ENCODE measurements at regions not wholly inside any gene's neighbourhood (a gene's known extent, or its start where the extent isn't known, plus 50 kb on each side); places are given as distances from the start of the nearest gene placed in this dataset.

GRCh38 chr1:232531291-232531690 lies 98.6 kb downstream of the SIPA1L2 start:
- DNase-seq = no peak
- intact Hi-C loops (cut with DNase I, micrococcal nuclease) = no loop called here
- no peak for ATAC-seq

GRCh38 chr1:232529747-232530146 lies 100.2 kb downstream of the SIPA1L2 start:
- intact Hi-C loops (cut with DNase I, micrococcal nuclease) = no loop called here
- ATAC-seq (no peak), DNase-seq (no peak)

GRCh38 chr1:232528472-232529089 lies 101.4 kb downstream of the SIPA1L2 start:
- DNase-seq (no peak), ATAC-seq (no peak)
- intact Hi-C loops (cut with DNase I, micrococcal nuclease) = no loop called here

- peak; percentile 32 for ATAC-seq
Measured at GRCh38 chr1:232524056-232524455, 105.9 kb downstream of the SIPA1L2 start.

GRCh38 chr1:232522189-232522588 lies 107.7 kb downstream of the SIPA1L2 start:
- DNase-seq = no peak
- no peak for ATAC-seq
- intact Hi-C loops (cut with DNase I, micrococcal nuclease) = no loop called here

More at GRCh38 chr1:232524056-232524455, 105.9 kb downstream of the SIPA1L2 start:
- intact Hi-C loops (cut with DNase I, micrococcal nuclease) = no loop called here
- DNase-seq = no peak

- ATAC-seq (peak; percentile 20), DNase-seq (no peak)
- intact Hi-C loops (cut with DNase I, micrococcal nuclease) = no loop called here
Measured at GRCh38 chr1:232521660-232522059, 108.3 kb downstream of the SIPA1L2 start.

GRCh38 chr1:232519186-232519585 lies 110.7 kb downstream of the SIPA1L2 start:
- DNase-seq = no peak
- no peak for ATAC-seq
- intact Hi-C loops (cut with DNase I, micrococcal nuclease) = no loop called here

GRCh38 chr1:232518349-232518748 lies 111.6 kb downstream of the SIPA1L2 start:
- intact Hi-C loops (cut with DNase I, micrococcal nuclease) = no loop called here
- ATAC-seq = no peak

GRCh38 chr1:232517204-232517603 lies 112.7 kb downstream of the SIPA1L2 start:
- DNase-seq = no peak
- no peak for ATAC-seq

More at GRCh38 chr1:232518349-232518748, 111.6 kb downstream of the SIPA1L2 start:
- DNase-seq = no peak

GRCh38 chr1:232515706-232516105 lies 114.2 kb downstream of the SIPA1L2 start:
- no peak for ATAC-seq
- no peak for DNase-seq
- intact Hi-C loops (cut with DNase I, micrococcal nuclease) = no loop called here

More at GRCh38 chr1:232517204-232517603, 112.7 kb downstream of the SIPA1L2 start:
- intact Hi-C loops (cut with DNase I, micrococcal nuclease) = no loop called here

- ATAC-seq (no peak), DNase-seq (no peak)
- intact Hi-C loops (cut with DNase I, micrococcal nuclease) = no loop called here
Measured at GRCh38 chr1:232512712-232513111, 117.2 kb downstream of the SIPA1L2 start.

GRCh38 chr1:232511172-232511571 lies 118.8 kb downstream of the SIPA1L2 start:
- ATAC-seq = no peak
- intact Hi-C loops (cut with DNase I, micrococcal nuclease) = no loop called here
- no peak for DNase-seq

- DNase-seq (no peak), ATAC-seq (no peak)
- intact Hi-C loops (cut with DNase I, micrococcal nuclease) = no loop called here
Measured at GRCh38 chr1:232510367-232511110, 119.4 kb downstream of the SIPA1L2 start.

- no peak for DNase-seq
- intact Hi-C loops (cut with DNase I, micrococcal nuclease) = no loop called here
- no peak for ATAC-seq
Measured at GRCh38 chr1:232509570-232509969, 120.4 kb downstream of the SIPA1L2 start.

- ATAC-seq (peak; percentile 32), DNase-seq (no peak)
- intact Hi-C loops (cut with DNase I, micrococcal nuclease) = no loop called here
Measured at GRCh38 chr1:232508130-232508701, 121.7 kb downstream of the SIPA1L2 start.

GRCh38 chr1:232507571-232507970 lies 122.4 kb downstream of the SIPA1L2 start:
- DNase-seq = no peak
- no peak for ATAC-seq
- intact Hi-C loops (cut with DNase I, micrococcal nuclease) = no loop called here

GRCh38 chr1:232505884-232506283 lies 124.0 kb downstream of the SIPA1L2 start:
- DNase-seq (no peak), ATAC-seq (no peak)
- intact Hi-C loops (cut with DNase I, micrococcal nuclease) = no loop called here

- intact Hi-C loops (cut with DNase I, micrococcal nuclease) = no loop called here
- no peak for DNase-seq
- ATAC-seq = no peak
Measured at GRCh38 chr1:232504651-232505050, 125.3 kb downstream of the SIPA1L2 start.

- no peak for DNase-seq
Measured at GRCh38 chr1:232503497-232503896, 126.4 kb downstream of the SIPA1L2 start.

GRCh38 chr1:232501854-232502253 lies 128.1 kb downstream of the SIPA1L2 start:
- intact Hi-C loops (cut with DNase I, micrococcal nuclease) = no loop called here
- DNase-seq = no peak
- ATAC-seq = no peak

More at GRCh38 chr1:232503497-232503896, 126.4 kb downstream of the SIPA1L2 start:
- no peak for ATAC-seq
- intact Hi-C loops (cut with DNase I, micrococcal nuclease) = no loop called here

Measured in left colon (tissue), 2 donors.